Stomach smooth muscle (tissue), 2 donors: ENCODE measurements at regions not wholly inside any gene's neighbourhood (a gene's known extent, or its start where the extent isn't known, plus 50 kb on each side); places are given as distances from the start of the nearest gene placed in this dataset.

Source experiments
- H3K27ac ChIP-seq: one replicate; pipeline ENCODE4 v1.7.0; 2013; ENCODE audit warnings: mild to moderate bottlenecking, low read length, inconsistent platforms
- H3K27me3 ChIP-seq, 2 donors: one replicate each; pipeline ENCODE4 v1.7.0; 2013; ENCODE audit warnings: low read length in 2 of 2; ENCODE audit not compliant: insufficient read depth in 2 of 2, control insufficient read depth in 1 of 2
- H3K36me3 ChIP-seq, 2 donors: one replicate each; pipeline ENCODE4 v1.7.0; 2013; ENCODE audit warnings: low read length in 2 of 2; ENCODE audit not compliant: control insufficient read depth in 2 of 2, insufficient read depth in 2 of 2
- H3K4me1 ChIP-seq: one replicate; pipeline ENCODE4 v1.7.0; 2013; ENCODE audit warnings: low read length; ENCODE audit not compliant: control insufficient read depth, insufficient read depth
- H3K4me3 ChIP-seq, 2 donors: one replicate each; pipeline ENCODE4 v1.7.0; 2013; ENCODE audit warnings: low read length in 2 of 2
- H3K9ac ChIP-seq, 2 donors: one replicate each; pipeline ENCODE4 v1.7.0; 2013; ENCODE audit warnings: low read length in 2 of 2, mild to moderate bottlenecking in 1 of 2
- H3K9me3 ChIP-seq, 2 donors: one replicate each; pipeline ENCODE4 v1.7.0; 2013; ENCODE audit warnings: low read length in 2 of 2; ENCODE audit not compliant: control insufficient read depth in 2 of 2
- donor health status: healthy.
- donor health status: Pancreatic carcinoma.

GRCh38 chr14:26993556-26993955 is 395.7 kb upstream of the NOVA1 start:
- Histone ChIP-seq H3K36me3 (no peaks in the 10 kb centered on the region), H3K4me3 (no peak overlapping the region), H3K4me1 (no peaks in the 10 kb centered on the region), H3K27ac (no peak overlapping the region), H3K9ac (no peak overlapping the region), H3K9me3 (no peaks in the 10 kb centered on the region), H3K27me3 (no peaks in the 10 kb centered on the region)

- no peaks in the 10 kb centered on the region for H3K36me3 ChIP-seq
- no peak overlapping the region for H3K27ac ChIP-seq
- no peaks in the 10 kb centered on the region for H3K9me3 ChIP-seq
- no peaks in the 10 kb centered on the region for H3K4me1 ChIP-seq
- H3K4me3 ChIP-seq = no peak overlapping the region
- H3K9ac ChIP-seq = no peak overlapping the region
- H3K27me3 ChIP-seq = no peaks in the 10 kb centered on the region
Observed at GRCh38 chr14:26995301-26995700, 397.5 kb upstream of the NOVA1 start.

GRCh38 chr14:26996246-26996645 is 398.4 kb upstream of the NOVA1 start:
- Histone ChIP-seq H3K9me3 (no peaks in the 10 kb centered on the region), H3K4me1 (no peaks in the 10 kb centered on the region), H3K27me3 (no peaks in the 10 kb centered on the region), H3K36me3 (no peaks in the 10 kb centered on the region), H3K4me3 (no peak overlapping the region), H3K9ac (no peak overlapping the region), H3K27ac (no peak overlapping the region)

- H3K9me3 ChIP-seq = no peaks in the 10 kb centered on the region
- H3K27ac ChIP-seq = no peak overlapping the region
- H3K27me3 ChIP-seq = no peaks in the 10 kb centered on the region
- no peaks in the 10 kb centered on the region for H3K4me1 ChIP-seq
- H3K9ac ChIP-seq = no peak overlapping the region
- H3K36me3 ChIP-seq = no peaks in the 10 kb centered on the region
- H3K4me3 ChIP-seq = no peak overlapping the region
Observed at GRCh38 chr14:27002179-27002578, 404.3 kb upstream of the NOVA1 start.

- Histone ChIP-seq H3K36me3 (no peaks in the 10 kb centered on the region), H3K27ac (no peak overlapping the region)
Observed at GRCh38 chr14:27006570-27006969, 408.7 kb upstream of the NOVA1 start.

GRCh38 chr14:27008187-27008586 is 410.4 kb upstream of the NOVA1 start:
- Histone ChIP-seq H3K4me1 (no peaks in the 10 kb centered on the region), H3K9me3 (no peaks in the 10 kb centered on the region), H3K27me3 (no peaks in the 10 kb centered on the region), H3K9ac (no peak overlapping the region), H3K4me3 (no peak overlapping the region), H3K36me3 (no peaks in the 10 kb centered on the region), H3K27ac (no peak overlapping the region)

More at GRCh38 chr14:27006570-27006969, 408.7 kb upstream of the NOVA1 start:
- Histone ChIP-seq H3K9ac (no peak overlapping the region), H3K4me3 (no peak overlapping the region), H3K4me1 (no peaks in the 10 kb centered on the region), H3K27me3 (no peaks in the 10 kb centered on the region), H3K9me3 (no peaks in the 10 kb centered on the region)

GRCh38 chr14:27012641-27013040 is 414.8 kb upstream of the NOVA1 start:
- no peak overlapping the region for H3K4me3 ChIP-seq
- H3K4me1 ChIP-seq = no peaks in the 10 kb centered on the region

GRCh38 chr14:27013678-27014077 is 415.8 kb upstream of the NOVA1 start:
- H3K9ac ChIP-seq = no peak overlapping the region
- no peak overlapping the region for H3K27ac ChIP-seq
- H3K27me3 ChIP-seq = no peaks in the 10 kb centered on the region
- no peaks in the 10 kb centered on the region for H3K4me1 ChIP-seq
- no peaks in the 10 kb centered on the region for H3K9me3 ChIP-seq
- H3K4me3 ChIP-seq = no peak overlapping the region
- H3K36me3 ChIP-seq = no peaks in the 10 kb centered on the region

More at GRCh38 chr14:27012641-27013040, 414.8 kb upstream of the NOVA1 start:
- no peaks in the 10 kb centered on the region for H3K9me3 ChIP-seq
- H3K27me3 ChIP-seq = no peaks in the 10 kb centered on the region
- no peak overlapping the region for H3K27ac ChIP-seq
- H3K9ac ChIP-seq = no peak overlapping the region
- no peaks in the 10 kb centered on the region for H3K36me3 ChIP-seq

- H3K9me3 ChIP-seq = no peaks in the 10 kb centered on the region
- H3K9ac ChIP-seq = no peak overlapping the region
- no peak overlapping the region for H3K27ac ChIP-seq
- H3K27me3 ChIP-seq = no peaks in the 10 kb centered on the region
- H3K36me3 ChIP-seq = no peaks in the 10 kb centered on the region
- no peak overlapping the region for H3K4me3 ChIP-seq
- H3K4me1 ChIP-seq = no peaks in the 10 kb centered on the region
Observed at GRCh38 chr14:27015065-27015464, 417.2 kb upstream of the NOVA1 start.

- no peaks in the 10 kb centered on the region for H3K27me3 ChIP-seq
- no peak overlapping the region for H3K27ac ChIP-seq
- peaks cover 0 to 3% of the 10 kb centered on the region in 2 donors for H3K9me3 ChIP-seq
- no peaks in the 10 kb centered on the region for H3K36me3 ChIP-seq
- no peaks in the 10 kb centered on the region for H3K4me1 ChIP-seq
- no peak overlapping the region for H3K4me3 ChIP-seq
- H3K9ac ChIP-seq = no peak overlapping the region
Observed at GRCh38 chr14:27025648-27026047, 427.8 kb upstream of the NOVA1 start.

GRCh38 chr14:27026097-27026496 is 428.3 kb upstream of the NOVA1 start:
- no peak overlapping the region for H3K9ac ChIP-seq
- H3K4me1 ChIP-seq = no peaks in the 10 kb centered on the region
- H3K4me3 ChIP-seq = no peak overlapping the region
- H3K36me3 ChIP-seq = no peaks in the 10 kb centered on the region
- H3K9me3 ChIP-seq = peaks cover 0 to 3% of the 10 kb centered on the region in 2 donors
- no peaks in the 10 kb centered on the region for H3K27me3 ChIP-seq
- no peak overlapping the region for H3K27ac ChIP-seq
